Osteocyte (in vitro differentiated cells): ENCODE measurements at regions not wholly inside any gene's neighbourhood (a gene's known extent, or its start where the extent isn't known, plus 50 kb on each side); places are given as distances from the start of the nearest gene placed in this dataset.
A peak's percentile ranks its signal among the peaks of the same experiment; 100 is the strongest.

Experiments
- DNase-seq: peaks from one replicate; pipeline ENCODE4 v3.0.0; 2021; ENCODE audit warnings: mixed read lengths; ENCODE audit not compliant: unreplicated experiment; ENCODE audit errors: extremely low spot score
- H3K27ac Mint-ChIP-seq: one replicate; pipeline ENCODE4 v1.8.0; 2021; ENCODE audit warnings: mild to moderate bottlenecking, mixed read lengths; ENCODE audit not compliant: unreplicated experiment
- H3K27me3 Mint-ChIP-seq: one replicate; pipeline ENCODE4 v1.8.0; 2021; ENCODE audit warnings: mixed read lengths; ENCODE audit not compliant: unreplicated experiment
- H3K36me3 Mint-ChIP-seq: one replicate; pipeline ENCODE4 v1.8.0; 2021; ENCODE audit warnings: mixed read lengths; ENCODE audit not compliant: unreplicated experiment
- H3K4me1 Mint-ChIP-seq: one replicate; pipeline ENCODE4 v1.8.0; 2021; ENCODE audit warnings: mixed read lengths; ENCODE audit not compliant: unreplicated experiment
- H3K4me3 Mint-ChIP-seq: one replicate; pipeline ENCODE4 v1.8.0; 2021; ENCODE audit warnings: mild to moderate bottlenecking, moderate library complexity, mixed read lengths; ENCODE audit not compliant: unreplicated experiment
- H3K9me3 Mint-ChIP-seq: one replicate; pipeline ENCODE4 v1.8.0; 2021; ENCODE audit warnings: mixed read lengths; ENCODE audit not compliant: unreplicated experiment
- TF ChIP-seq, protein P1 (sequence below): fragments of 200-600 bp; sonication (generic); IDR thresholded peaks from 2 replicates; pipeline ENCODE4 v1.5.0; 2021; ENCODE audit warnings: antibody characterized with exemption, mild to moderate bottlenecking, moderate library complexity

DNA sequence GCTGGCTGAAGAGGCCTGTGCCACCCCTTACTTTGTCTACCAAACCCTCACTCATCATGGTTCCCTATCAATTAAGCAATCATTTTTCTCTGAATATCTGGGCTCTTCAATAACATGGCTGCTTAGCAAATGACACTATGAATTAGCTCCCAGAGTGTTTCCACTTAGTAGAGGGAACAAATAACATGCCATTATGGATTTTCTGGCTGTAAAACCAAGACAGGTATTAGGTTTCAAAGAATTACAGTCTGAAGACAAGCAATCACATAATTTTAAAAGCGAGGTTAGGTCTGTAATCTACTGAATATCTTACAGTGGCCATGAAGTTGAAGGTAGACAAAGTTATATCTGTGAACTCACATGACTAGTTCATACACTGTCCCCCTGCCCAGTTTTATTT, 220.8 kb upstream of the PHYHIPL start:
- Mint-ChIP-seq H3K4me3 (no peak overlapping the region), H3K9me3 (no peaks in the 10 kb centered on the region), H3K36me3 (no peaks in the 10 kb centered on the region), H3K27ac (no peak overlapping the region), H3K27me3 (peaks cover 16% of the 10 kb centered on the region), H3K4me1 (peaks cover 17% of the 10 kb centered on the region)
- TF ChIP-seq, protein P1, sequence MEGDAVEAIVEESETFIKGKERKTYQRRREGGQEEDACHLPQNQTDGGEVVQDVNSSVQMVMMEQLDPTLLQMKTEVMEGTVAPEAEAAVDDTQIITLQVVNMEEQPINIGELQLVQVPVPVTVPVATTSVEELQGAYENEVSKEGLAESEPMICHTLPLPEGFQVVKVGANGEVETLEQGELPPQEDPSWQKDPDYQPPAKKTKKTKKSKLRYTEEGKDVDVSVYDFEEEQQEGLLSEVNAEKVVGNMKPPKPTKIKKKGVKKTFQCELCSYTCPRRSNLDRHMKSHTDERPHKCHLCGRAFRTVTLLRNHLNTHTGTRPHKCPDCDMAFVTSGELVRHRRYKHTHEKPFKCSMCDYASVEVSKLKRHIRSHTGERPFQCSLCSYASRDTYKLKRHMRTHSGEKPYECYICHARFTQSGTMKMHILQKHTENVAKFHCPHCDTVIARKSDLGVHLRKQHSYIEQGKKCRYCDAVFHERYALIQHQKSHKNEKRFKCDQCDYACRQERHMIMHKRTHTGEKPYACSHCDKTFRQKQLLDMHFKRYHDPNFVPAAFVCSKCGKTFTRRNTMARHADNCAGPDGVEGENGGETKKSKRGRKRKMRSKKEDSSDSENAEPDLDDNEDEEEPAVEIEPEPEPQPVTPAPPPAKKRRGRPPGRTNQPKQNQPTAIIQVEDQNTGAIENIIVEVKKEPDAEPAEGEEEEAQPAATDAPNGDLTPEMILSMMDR = no peak
- no peak for DNase-seq

DNA sequence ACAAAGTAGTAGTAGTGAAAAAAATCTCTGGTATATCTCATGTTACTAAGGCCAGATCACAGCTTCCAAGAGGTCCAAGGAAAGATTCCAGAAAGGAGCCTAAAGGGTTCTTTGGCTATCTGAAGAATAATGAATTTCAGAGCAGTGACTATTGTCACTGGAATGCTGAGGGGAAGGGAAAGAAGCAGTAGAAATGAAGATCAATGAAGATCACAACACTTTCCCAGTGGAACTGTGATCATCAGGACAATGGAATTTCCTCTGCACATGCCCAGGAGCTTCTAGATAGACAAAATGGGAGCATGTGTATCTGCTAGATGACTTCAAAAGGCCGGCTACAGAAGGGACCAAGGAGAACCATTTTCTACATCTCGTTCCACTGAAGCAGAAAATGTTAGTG, 219.5 kb upstream of the PHYHIPL start:
- peaks cover 16% of the 10 kb centered on the region for H3K27me3 Mint-ChIP-seq
- H3K4me1 Mint-ChIP-seq = peaks cover 12% of the 10 kb centered on the region
- no peak for DNase-seq
- TF ChIP-seq, protein P1 = no peak
- no peak overlapping the region for H3K27ac Mint-ChIP-seq
- no peaks in the 10 kb centered on the region for H3K9me3 Mint-ChIP-seq
- H3K36me3 Mint-ChIP-seq = no peaks in the 10 kb centered on the region
- no peak overlapping the region for H3K4me3 Mint-ChIP-seq

DNA sequence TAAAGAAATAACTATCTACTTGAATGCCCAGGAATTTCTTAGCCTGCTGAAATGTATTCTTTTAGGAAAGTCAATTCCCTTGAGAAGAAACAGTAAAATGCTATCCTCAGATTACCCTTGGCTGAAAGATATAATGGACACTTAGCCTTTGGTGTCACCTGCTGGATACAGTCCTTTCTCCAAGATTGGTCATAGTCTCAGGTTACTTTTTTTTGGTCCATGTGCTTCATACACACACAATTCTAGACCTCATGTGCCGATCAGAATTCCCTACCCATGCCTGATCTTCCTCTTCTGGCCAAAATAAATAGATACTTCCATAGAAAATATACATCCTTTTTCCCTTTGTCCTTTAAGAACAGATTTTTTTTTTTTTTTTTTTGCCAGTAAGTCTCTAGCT, 218.9 kb upstream of the PHYHIPL start:
- TF ChIP-seq, protein P1 = no peak
- no peaks in the 10 kb centered on the region for H3K9me3 Mint-ChIP-seq
- peaks cover 20% of the 10 kb centered on the region for H3K27me3 Mint-ChIP-seq
- peaks cover 8% of the 10 kb centered on the region for H3K4me1 Mint-ChIP-seq
- H3K27ac Mint-ChIP-seq = no peak overlapping the region
- H3K4me3 Mint-ChIP-seq = no peak overlapping the region
- no peaks in the 10 kb centered on the region for H3K36me3 Mint-ChIP-seq
- DNase-seq = no peak

DNA sequence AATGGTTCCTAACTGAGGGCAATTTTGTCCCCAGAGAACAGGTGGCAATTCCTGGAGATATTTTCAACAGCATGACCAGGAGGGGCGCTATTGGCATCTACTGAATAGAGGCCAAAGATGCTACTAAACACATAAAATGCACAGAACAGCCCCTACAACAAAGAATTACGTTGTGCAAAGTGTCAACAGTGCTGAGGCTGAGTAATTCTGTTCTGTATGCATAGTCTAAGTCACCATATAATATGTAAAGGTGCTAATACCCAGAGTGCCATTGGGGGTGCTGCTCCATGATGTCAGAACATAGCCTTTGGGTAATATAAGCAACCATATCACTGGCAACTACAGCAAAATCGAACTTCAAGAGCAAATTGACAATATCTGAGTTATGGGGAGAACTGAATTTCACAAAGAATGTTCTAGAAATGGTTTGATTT, 213.3 kb upstream of the PHYHIPL start:
- TF ChIP-seq, protein P1 = peak; percentile 26
- no peak for DNase-seq
- Mint-ChIP-seq H3K4me3 (no peak overlapping the region), H3K9me3 (no peaks in the 10 kb centered on the region), H3K27me3 (peaks cover 49% of the 10 kb centered on the region), H3K27ac (no peak overlapping the region), H3K36me3 (no peaks in the 10 kb centered on the region), H3K4me1 (peaks cover 5% of the 10 kb centered on the region)

DNA sequence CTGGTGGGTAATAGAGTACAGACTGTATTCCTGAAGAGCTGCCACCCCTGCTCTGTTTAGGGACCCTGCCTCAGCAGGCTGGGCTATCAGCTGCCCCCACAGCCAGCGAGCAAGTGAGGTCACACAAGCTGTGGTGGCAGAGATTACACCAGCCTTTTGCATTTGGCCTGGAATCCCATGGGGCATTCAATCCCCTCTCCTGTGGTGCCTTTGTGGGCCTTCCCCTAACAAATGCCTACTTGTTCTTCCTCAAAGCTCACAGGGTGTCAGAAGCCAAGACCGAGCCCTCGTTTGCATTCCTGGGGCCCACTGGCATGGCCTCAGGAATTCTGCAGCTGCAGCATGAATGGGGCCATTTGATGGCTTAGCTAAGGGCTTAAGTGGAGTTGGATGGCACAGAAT, 212.7 kb upstream of the PHYHIPL start:
- peaks cover 5% of the 10 kb centered on the region for H3K4me1 Mint-ChIP-seq
- H3K9me3 Mint-ChIP-seq = no peaks in the 10 kb centered on the region
- H3K36me3 Mint-ChIP-seq = no peaks in the 10 kb centered on the region
- no peak overlapping the region for H3K27ac Mint-ChIP-seq
- H3K27me3 Mint-ChIP-seq = peaks cover 52% of the 10 kb centered on the region
- no peak for DNase-seq
- no peak overlapping the region for H3K4me3 Mint-ChIP-seq
- TF ChIP-seq, protein P1 = no peak
